ENCODE measurements at regions not wholly inside any gene's neighbourhood (a gene's known extent, or its start where the extent isn't known, plus 50 kb on each side); places are given as distances from the start of the nearest gene placed in this dataset.

- H3K4me1 Mint-ChIP-seq, result no peaks in the 10 kb centered on the region
- no peak overlapping the region for H3K27ac Mint-ChIP-seq
- DNase-seq (no peak), ATAC-seq (no peak)
- Histone ChIP-seq H3K27me3 (ENCODE audit: control insufficient read depth, insufficient read depth, low read length) (peaks cover 2% of the 10 kb centered on the region), H3K27ac (ENCODE audit: low read length) (no peak overlapping the region), H3K4me1 (ENCODE audit: control insufficient read depth, insufficient read depth, low read length) (no peaks in the 10 kb centered on the region), H3K9me3 (ENCODE audit: control insufficient read depth, insufficient read depth, low read length) (no peaks in the 10 kb centered on the region), H3K36me3 (ENCODE audit: control insufficient read depth, insufficient read depth, low read length) (no peaks in the 10 kb centered on the region), H3K4me3 (ENCODE audit: low read length) (no peak overlapping the region)
- no peak overlapping the region for H3K4me3 Mint-ChIP-seq
- 97% methylated on average over 4 of the region's 5 CpGs for WGBS (ENCODE audit: insufficient coverage)
- no peaks in the 10 kb centered on the region for H3K36me3 Mint-ChIP-seq
- H3K9me3 Mint-ChIP-seq, result no peaks in the 10 kb centered on the region
- TF ChIP-seq CTCF (IDR thresholded peaks at IDR 0.05), result no peak
- intact Hi-C loops (cut with micrococcal nuclease), result no loop called here
- H3K27me3 Mint-ChIP-seq (ENCODE audit: low read depth in 2 of 2), result peaks cover 11 to 29% of the 10 kb centered on the region in 2 donors
These were observed 55.9 kb upstream of the SERP2 start for GRCh38 chr13:44317752-44318151.

GRCh38 chr13:44318161-44318560, 55.5 kb upstream of the SERP2 start:
- no peaks in the 10 kb centered on the region for H3K9me3 Mint-ChIP-seq
- DNase-seq (no peak), ATAC-seq (no peak)
- H3K4me3 Mint-ChIP-seq, result no peak overlapping the region
- Histone ChIP-seq H3K27ac (ENCODE audit: low read length) (no peak overlapping the region), H3K4me3 (ENCODE audit: low read length) (no peak overlapping the region), H3K36me3 (ENCODE audit: control insufficient read depth, insufficient read depth, low read length) (no peaks in the 10 kb centered on the region), H3K27me3 (ENCODE audit: control insufficient read depth, insufficient read depth, low read length) (peaks cover 2% of the 10 kb centered on the region), H3K4me1 (ENCODE audit: control insufficient read depth, insufficient read depth, low read length) (no peaks in the 10 kb centered on the region), H3K9me3 (ENCODE audit: control insufficient read depth, insufficient read depth, low read length) (no peaks in the 10 kb centered on the region)
- intact Hi-C loops (cut with micrococcal nuclease), result no loop called here
- TF ChIP-seq CTCF (IDR thresholded peaks at IDR 0.05), result no peak
- no peaks in the 10 kb centered on the region for H3K4me1 Mint-ChIP-seq
- WGBS (ENCODE audit: insufficient coverage), result 77% methylated on average over 3 of the region's 3 CpGs
- no peak overlapping the region for H3K27ac Mint-ChIP-seq
- H3K36me3 Mint-ChIP-seq, result no peaks in the 10 kb centered on the region
- H3K27me3 Mint-ChIP-seq (ENCODE audit: low read depth in 2 of 2), result peaks cover 11 to 25% of the 10 kb centered on the region in 2 donors

GRCh38 chr13:44320611-44321010, 53.0 kb upstream of the SERP2 start:
- no peak overlapping the region for H3K4me3 ChIP-seq (ENCODE audit: low read length)
- intact Hi-C loops (cut with micrococcal nuclease), result no loop called here
- TF ChIP-seq CTCF (IDR thresholded peaks at IDR 0.05), result no peak
- H3K36me3 Mint-ChIP-seq, result no peaks in the 10 kb centered on the region
- no peaks in the 10 kb centered on the region for H3K4me1 ChIP-seq (ENCODE audit: control insufficient read depth, insufficient read depth, low read length)
- no peak for ATAC-seq
- H3K27ac Mint-ChIP-seq, result no peak overlapping the region
- H3K27me3 ChIP-seq (ENCODE audit: control insufficient read depth, insufficient read depth, low read length), result no peaks in the 10 kb centered on the region
- H3K4me1 Mint-ChIP-seq, result no peaks in the 10 kb centered on the region
- no peaks in the 10 kb centered on the region for H3K9me3 ChIP-seq (ENCODE audit: control insufficient read depth, insufficient read depth, low read length)
- no peak for DNase-seq
- no peaks in the 10 kb centered on the region for H3K36me3 ChIP-seq (ENCODE audit: control insufficient read depth, insufficient read depth, low read length)
- H3K4me3 Mint-ChIP-seq, result no peak overlapping the region
- H3K9me3 Mint-ChIP-seq, result no peaks in the 10 kb centered on the region
- H3K27ac ChIP-seq (ENCODE audit: low read length), result no peak overlapping the region
- peaks cover 7 to 19% of the 10 kb centered on the region in 2 donors for H3K27me3 Mint-ChIP-seq (ENCODE audit: low read depth in 2 of 2)

- ATAC-seq, result no peak
- Mint-ChIP-seq H3K27ac (no peak overlapping the region), H3K4me1 (no peaks in the 10 kb centered on the region), H3K27me3 (ENCODE audit: low read depth in 2 of 2) (peaks cover 7 to 19% of the 10 kb centered on the region in 2 donors), H3K36me3 (no peaks in the 10 kb centered on the region), H3K4me3 (no peak overlapping the region), H3K9me3 (no peaks in the 10 kb centered on the region)
- H3K4me3 ChIP-seq (ENCODE audit: low read length), result no peak overlapping the region
- no peaks in the 10 kb centered on the region for H3K4me1 ChIP-seq (ENCODE audit: control insufficient read depth, insufficient read depth, low read length)
- TF ChIP-seq CTCF (IDR thresholded peaks at IDR 0.05), result no peak
- H3K27ac ChIP-seq (ENCODE audit: low read length), result no peak overlapping the region
- no peak for DNase-seq
- no peaks in the 10 kb centered on the region for H3K36me3 ChIP-seq (ENCODE audit: control insufficient read depth, insufficient read depth, low read length)
- WGBS (ENCODE audit: insufficient coverage), result 84% methylated on average over 2 of the region's 2 CpGs
- no peaks in the 10 kb centered on the region for H3K27me3 ChIP-seq (ENCODE audit: control insufficient read depth, insufficient read depth, low read length)
- intact Hi-C loops (cut with micrococcal nuclease), result no loop called here
- H3K9me3 ChIP-seq (ENCODE audit: control insufficient read depth, insufficient read depth, low read length), result no peaks in the 10 kb centered on the region
These were observed 51.7 kb upstream of the SERP2 start for GRCh38 chr13:44321961-44322360.
